ENCODE measurements at regions not wholly inside any gene's neighbourhood (a gene's known extent, or its start where the extent isn't known, plus 50 kb on each side); places are given as distances from the start of the nearest gene placed in this dataset.

- Mint-ChIP-seq H3K36me3 (no peaks in the 10 kb centered on the region), H3K9me3 (no peaks in the 10 kb centered on the region), H3K4me3 (no peak overlapping the region), H3K27ac (no peak overlapping the region), H3K4me1 (no peaks in the 10 kb centered on the region), H3K27me3 (peaks cover 0 to 12% (median 4%) of the 10 kb centered on the region in 3 donors)
- no peak for DNase-seq
- no peak for ATAC-seq (ENCODE audit: low read depth in 2 of 2)
Measured at GRCh38 chr7:85316489-85316888, 129.6 kb upstream of the SEMA3D start.

- Mint-ChIP-seq H3K27ac (no peak overlapping the region), H3K4me3 (no peak overlapping the region), H3K27me3 (peaks cover 0 to 7% (median 4%) of the 10 kb centered on the region in 3 donors), H3K9me3 (no peaks in the 10 kb centered on the region), H3K4me1 (peaks cover 0 to 4% (median 3%) of the 10 kb centered on the region in 3 donors), H3K36me3 (no peaks in the 10 kb centered on the region)
- ATAC-seq (ENCODE audit: low read depth in 2 of 2), result no peak
- no peak for DNase-seq
Measured at GRCh38 chr7:85310301-85310700, 123.4 kb upstream of the SEMA3D start.

- no peaks in the 10 kb centered on the region for H3K27me3 Mint-ChIP-seq
- no peaks in the 10 kb centered on the region for H3K9me3 Mint-ChIP-seq
Measured at GRCh38 chr7:85306115-85306514, 119.3 kb upstream of the SEMA3D start.

GRCh38 chr7:85294176-85294575 is 107.3 kb upstream of the SEMA3D start:
- Mint-ChIP-seq H3K27ac (peak overlapping the region; percentile 55 to 90 (median 88)), H3K9me3 (peaks cover 0 to 7% (median 2%) of the 10 kb centered on the region in 7 donors), H3K27me3 (no peaks in the 10 kb centered on the region), H3K36me3 (peaks cover 0 to 7% of the 10 kb centered on the region in 2 donors), H3K4me3 (peak overlapping the region in 4 of 8 donors; percentile 41 to 75 (median 72)), H3K4me1 (peaks cover 43 to 55% (median 50%) of the 10 kb centered on the region in 3 donors)
- ATAC-seq (ENCODE audit: low read depth in 2 of 2), result no peak
- DNase-seq, result no peak

More at GRCh38 chr7:85306115-85306514, 119.3 kb upstream of the SEMA3D start:
- Mint-ChIP-seq H3K4me3 (no peak overlapping the region), H3K4me1 (peaks cover 4 to 10% (median 8%) of the 10 kb centered on the region in 3 donors), H3K36me3 (peaks cover 0 to 8% of the 10 kb centered on the region in 2 donors), H3K27ac (no peak overlapping the region)
- ATAC-seq (ENCODE audit: low read depth in 2 of 2) (no peak), DNase-seq (no peak)

- ATAC-seq (ENCODE audit: low read depth in 2 of 2), result peak; percentile 73 to 74
- peaks cover 0 to 10% (median 2%) of the 10 kb centered on the region in 7 donors for H3K9me3 Mint-ChIP-seq
- H3K4me3 Mint-ChIP-seq, result peak overlapping the region; percentile 26 to 88 (median 71)
- peak overlapping the region; percentile 55 to 90 (median 88) for H3K27ac Mint-ChIP-seq
- H3K4me1 Mint-ChIP-seq, result peaks cover 47 to 62% (median 57%) of the 10 kb centered on the region in 3 donors
- H3K36me3 Mint-ChIP-seq, result peaks cover 0 to 8% of the 10 kb centered on the region in 2 donors
- H3K27me3 Mint-ChIP-seq, result no peaks in the 10 kb centered on the region
- peak; percentile 71 for DNase-seq
Measured at GRCh38 chr7:85292908-85293576, 106.2 kb upstream of the SEMA3D start.

- peaks cover 0 to 8% of the 10 kb centered on the region in 2 donors for H3K36me3 Mint-ChIP-seq
- H3K4me1 Mint-ChIP-seq, result peaks cover 42 to 55% (median 50%) of the 10 kb centered on the region in 3 donors
- no peaks in the 10 kb centered on the region for H3K27me3 Mint-ChIP-seq
- H3K27ac Mint-ChIP-seq, result peak overlapping the region; percentile 18 to 95 (median 60)
- DNase-seq (peak; percentile 66), ATAC-seq (ENCODE audit: low read depth in 2 of 2) (peak; percentile 86 to 88)
- H3K4me3 Mint-ChIP-seq, result peak overlapping the region; percentile 43 to 79 (median 67)
- peaks cover 0 to 10% (median 2%) of the 10 kb centered on the region in 7 donors for H3K9me3 Mint-ChIP-seq
Measured at GRCh38 chr7:85290269-85290668, 103.4 kb upstream of the SEMA3D start.

GRCh38 chr7:85289279-85289678 is 102.4 kb upstream of the SEMA3D start:
- DNase-seq, result no peak
- peaks cover 0 to 8% of the 10 kb centered on the region in 2 donors for H3K36me3 Mint-ChIP-seq
- peak overlapping the region; percentile 23 to 91 (median 64) for H3K27ac Mint-ChIP-seq
- H3K4me1 Mint-ChIP-seq, result peaks cover 35 to 45% (median 40%) of the 10 kb centered on the region in 3 donors
- H3K27me3 Mint-ChIP-seq, result no peaks in the 10 kb centered on the region
- no peak for ATAC-seq (ENCODE audit: low read depth in 2 of 2)
- peaks cover 0 to 10% (median 2%) of the 10 kb centered on the region in 7 donors for H3K9me3 Mint-ChIP-seq
- H3K4me3 Mint-ChIP-seq, result peak overlapping the region in 5 of 8 donors; percentile 21 to 78 (median 63)

GRCh38 chr7:85287106-85287825 is 100.4 kb upstream of the SEMA3D start:
- Mint-ChIP-seq H3K36me3 (peaks cover 0 to 8% of the 10 kb centered on the region in 2 donors), H3K27me3 (no peaks in the 10 kb centered on the region), H3K4me1 (peaks cover 20 to 29% (median 24%) of the 10 kb centered on the region in 3 donors), H3K4me3 (no peak overlapping the region), H3K9me3 (peaks cover 0 to 6% (median 2%) of the 10 kb centered on the region in 7 donors), H3K27ac (no peak overlapping the region)
- DNase-seq, result no peak
- no peak for ATAC-seq (ENCODE audit: low read depth in 2 of 2)

- ATAC-seq (ENCODE audit: low read depth in 2 of 2), result no peak
- H3K27ac Mint-ChIP-seq, result no peak overlapping the region
- peaks cover 0 to 8% of the 10 kb centered on the region in 2 donors for H3K36me3 Mint-ChIP-seq
- DNase-seq, result no peak
- H3K4me3 Mint-ChIP-seq, result no peak overlapping the region
- H3K9me3 Mint-ChIP-seq, result peaks cover 0 to 6% (median 2%) of the 10 kb centered on the region in 7 donors
- H3K4me1 Mint-ChIP-seq, result peaks cover 16 to 24% (median 19%) of the 10 kb centered on the region in 3 donors
- H3K27me3 Mint-ChIP-seq, result no peaks in the 10 kb centered on the region
Measured at GRCh38 chr7:85286446-85286845, 99.6 kb upstream of the SEMA3D start.

- H3K9me3 Mint-ChIP-seq, result peaks cover 0 to 6% (median 2%) of the 10 kb centered on the region in 7 donors
- DNase-seq (no peak), ATAC-seq (ENCODE audit: low read depth in 2 of 2) (no peak)
- no peak overlapping the region for H3K4me3 Mint-ChIP-seq
- H3K36me3 Mint-ChIP-seq, result peaks cover 0 to 8% of the 10 kb centered on the region in 2 donors
- H3K4me1 Mint-ChIP-seq, result peaks cover 15 to 21% (median 17%) of the 10 kb centered on the region in 3 donors
- no peak overlapping the region for H3K27ac Mint-ChIP-seq
- H3K27me3 Mint-ChIP-seq, result no peaks in the 10 kb centered on the region
Measured at GRCh38 chr7:85285527-85285926, 98.7 kb upstream of the SEMA3D start.

- no peak overlapping the region for H3K4me3 Mint-ChIP-seq
- no peak for ATAC-seq (ENCODE audit: low read depth in 2 of 2)
Measured at GRCh38 chr7:85275204-85275603, 88.3 kb upstream of the SEMA3D start.

GRCh38 chr7:85274454-85274853 is 87.6 kb upstream of the SEMA3D start:
- ATAC-seq (ENCODE audit: low read depth in 2 of 2), result no peak
- no peak for DNase-seq

More at GRCh38 chr7:85275204-85275603, 88.3 kb upstream of the SEMA3D start:
- no peak overlapping the region for H3K27ac Mint-ChIP-seq
- H3K9me3 Mint-ChIP-seq, result peaks cover 0 to 2% (median 0%) of the 10 kb centered on the region in 7 donors
- no peaks in the 10 kb centered on the region for H3K36me3 Mint-ChIP-seq
- DNase-seq, result no peak
- H3K27me3 Mint-ChIP-seq, result peaks cover 0 to 5% (median 0%) of the 10 kb centered on the region in 3 donors
- H3K4me1 Mint-ChIP-seq, result no peaks in the 10 kb centered on the region

GRCh38 chr7:85262891-85263290 is 76.0 kb upstream of the SEMA3D start:
- no peak overlapping the region for H3K4me3 Mint-ChIP-seq
- H3K9me3 Mint-ChIP-seq, result peaks cover 0 to 2% (median 0%) of the 10 kb centered on the region in 7 donors
- ATAC-seq (ENCODE audit: low read depth in 2 of 2) (no peak), DNase-seq (no peak)
- H3K27me3 Mint-ChIP-seq, result peaks cover 0 to 8% (median 0%) of the 10 kb centered on the region in 3 donors
- no peaks in the 10 kb centered on the region for H3K4me1 Mint-ChIP-seq
- H3K36me3 Mint-ChIP-seq, result no peaks in the 10 kb centered on the region
- H3K27ac Mint-ChIP-seq, result no peak overlapping the region

More at GRCh38 chr7:85274454-85274853, 87.6 kb upstream of the SEMA3D start:
- peaks cover 0 to 2% (median 0%) of the 10 kb centered on the region in 7 donors for H3K9me3 Mint-ChIP-seq
- no peaks in the 10 kb centered on the region for H3K36me3 Mint-ChIP-seq
- peaks cover 0 to 5% (median 0%) of the 10 kb centered on the region in 3 donors for H3K27me3 Mint-ChIP-seq
- no peak overlapping the region for H3K4me3 Mint-ChIP-seq
- no peak overlapping the region for H3K27ac Mint-ChIP-seq
- H3K4me1 Mint-ChIP-seq, result no peaks in the 10 kb centered on the region
